Right forelimb (tissue), 1 donor: ENCODE measurements at regions not wholly inside any gene's neighbourhood (a gene's known extent, or its start where the extent isn't known, plus 50 kb on each side); places are given as distances from the start of the nearest gene placed in this dataset.

Experiments
- DNase-seq: peaks from one replicate; pipeline ENCODE4 v3.0.0-alpha.2; 2018

DNA sequence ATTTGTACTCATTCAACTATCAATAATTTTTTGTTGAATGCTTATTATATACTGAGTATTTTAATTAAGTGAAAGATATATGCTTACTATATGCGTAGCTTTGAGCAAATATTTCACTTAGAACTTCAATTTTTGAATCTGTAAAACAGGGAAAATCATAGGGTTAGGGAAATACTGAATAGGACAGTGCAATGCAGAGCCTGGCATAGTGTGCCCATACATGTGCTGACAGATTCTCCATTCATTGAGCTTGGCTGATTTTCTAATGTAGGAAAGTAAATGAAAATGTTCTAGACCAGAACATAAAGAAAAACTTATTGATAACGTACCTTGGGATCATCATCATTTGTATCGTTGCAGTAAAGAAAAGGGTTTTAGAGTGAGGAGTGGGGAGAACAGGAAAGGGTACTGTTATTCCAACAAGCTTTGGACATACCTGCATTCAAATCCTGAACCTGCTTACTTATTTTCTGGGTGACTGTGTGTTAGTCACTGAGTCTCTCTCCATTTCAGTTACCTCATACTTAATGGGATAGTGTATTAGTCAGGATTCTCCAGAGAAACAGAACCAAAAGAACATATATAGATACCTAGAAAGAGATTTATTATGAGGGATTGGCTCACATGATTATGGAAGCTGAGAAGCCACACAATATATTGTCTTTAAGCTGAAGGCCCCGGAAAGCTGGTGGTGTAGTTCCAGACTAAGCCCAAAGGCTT lies 436.4 kb downstream of the ADAMTS20 start:
- DNase-seq, result no peak

DNA sequence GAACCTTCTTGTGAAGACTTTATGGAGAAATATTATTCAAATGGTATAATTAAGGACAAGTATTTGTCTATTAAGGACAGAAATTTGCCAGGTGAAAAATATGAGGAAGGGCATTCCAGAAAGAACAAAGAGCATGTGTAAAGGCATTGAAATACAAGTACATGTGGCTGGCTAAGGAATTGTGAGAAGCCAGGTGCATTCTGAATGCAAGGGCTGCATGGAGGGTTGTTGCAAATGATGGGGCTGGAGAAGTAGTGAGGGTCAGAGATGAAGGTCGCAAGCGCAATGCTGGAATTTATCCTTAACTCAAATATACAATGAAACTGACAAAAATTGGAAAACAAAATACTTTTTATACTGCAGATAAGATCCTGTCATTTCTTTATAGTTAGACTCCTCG lies 437.7 kb downstream of the ADAMTS20 start:
- DNase-seq, result no peak

DNA sequence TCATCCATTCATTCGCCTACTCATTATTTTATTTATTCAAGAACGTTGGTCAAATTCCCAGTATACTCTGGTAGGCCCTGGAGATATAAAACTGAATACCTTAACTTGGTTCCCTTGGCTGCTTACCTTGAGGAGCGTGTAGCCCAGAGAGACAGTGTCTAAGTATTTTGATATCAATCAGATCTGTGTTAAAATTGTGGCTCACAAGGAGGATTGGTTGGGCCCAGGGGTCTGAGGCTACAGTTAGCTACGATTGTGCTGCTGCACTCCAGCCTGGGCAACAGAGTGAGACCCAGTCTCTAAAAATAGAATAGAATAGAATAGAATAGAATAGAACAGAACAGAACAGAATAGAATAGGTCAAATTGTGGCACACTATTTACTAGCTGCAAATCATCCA lies 438.4 kb downstream of the ADAMTS20 start:
- DNase-seq, result no peak

GRCh38 chr12:43113135-43113534 lies 438.9 kb downstream of the ADAMTS20 start:
- DNase-seq, result no peak

DNA sequence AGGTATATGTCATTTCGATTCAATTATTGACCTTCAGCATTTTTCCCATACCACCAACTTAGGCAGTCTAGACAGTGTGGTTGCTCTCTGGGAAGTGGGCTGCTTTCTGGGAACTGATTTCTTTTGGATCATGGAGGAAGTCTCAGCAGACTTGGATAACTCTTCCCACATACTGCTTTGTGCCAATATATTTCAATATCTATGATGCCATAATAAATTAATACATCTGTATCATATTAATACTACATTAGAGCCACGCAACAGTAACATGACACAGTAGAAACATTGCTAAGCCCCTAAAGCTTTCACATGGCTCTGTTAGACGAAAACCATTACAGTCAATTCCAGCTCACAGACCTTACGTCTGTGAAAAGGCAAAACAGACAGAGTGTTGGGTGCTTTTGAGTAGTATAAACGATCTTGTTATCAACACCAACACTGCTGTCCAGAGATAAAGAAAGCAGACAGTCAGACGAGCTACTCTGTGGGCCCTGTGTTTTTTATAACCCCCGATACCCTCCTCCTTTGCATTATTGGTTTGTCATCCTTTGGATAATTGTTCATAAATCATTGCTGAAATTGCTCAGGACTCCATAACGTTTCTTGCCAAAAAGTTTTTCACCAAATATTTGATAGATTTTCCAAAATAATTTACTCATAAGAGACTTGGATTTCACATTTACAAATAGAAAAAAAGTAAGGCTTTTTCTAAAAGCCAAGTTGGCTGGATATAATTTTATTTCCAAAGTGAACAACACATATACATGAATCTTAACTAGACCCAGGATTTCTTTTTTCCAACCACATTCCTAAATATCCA lies 439.7 kb downstream of the ADAMTS20 start:
- no peak for DNase-seq

DNA sequence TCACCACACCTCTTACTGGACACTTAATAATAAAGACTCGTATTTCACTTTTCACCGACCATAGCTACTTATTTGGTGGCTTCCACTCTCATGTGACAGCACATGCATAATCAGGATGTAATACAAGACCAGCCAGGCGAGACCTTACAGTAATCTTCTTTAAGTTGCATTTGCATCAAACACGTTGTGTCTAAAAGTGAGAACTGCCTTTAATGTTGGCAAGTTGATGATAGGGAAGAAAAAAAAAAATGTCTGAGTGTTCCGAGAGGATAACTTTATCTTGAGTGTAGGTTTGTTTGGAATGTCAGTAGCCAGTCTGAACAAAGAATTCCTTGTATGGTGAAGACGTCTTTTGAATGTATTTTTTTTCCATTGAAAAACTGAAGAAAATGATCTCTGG lies 440.4 kb downstream of the ADAMTS20 start:
- no peak for DNase-seq

GRCh38 chr12:43109631-43110345 lies 442.2 kb downstream of the ADAMTS20 start:
- no peak for DNase-seq

GRCh38 chr12:43108656-43109055 lies 443.3 kb downstream of the ADAMTS20 start:
- DNase-seq, result no peak

GRCh38 chr12:43107026-43107775 lies 444.8 kb downstream of the ADAMTS20 start:
- no peak for DNase-seq

- no peak for DNase-seq
These were observed 445.6 kb downstream of the ADAMTS20 start for GRCh38 chr12:43106355-43106754.

- DNase-seq, result no peak
These were observed 446.5 kb downstream of the ADAMTS20 start for GRCh38 chr12:43105426-43105981.

GRCh38 chr12:43104494-43104893 lies 447.5 kb downstream of the ADAMTS20 start:
- no peak for DNase-seq

- no peak for DNase-seq
These were observed 448.1 kb downstream of the ADAMTS20 start for GRCh38 chr12:43103866-43104265.

DNA sequence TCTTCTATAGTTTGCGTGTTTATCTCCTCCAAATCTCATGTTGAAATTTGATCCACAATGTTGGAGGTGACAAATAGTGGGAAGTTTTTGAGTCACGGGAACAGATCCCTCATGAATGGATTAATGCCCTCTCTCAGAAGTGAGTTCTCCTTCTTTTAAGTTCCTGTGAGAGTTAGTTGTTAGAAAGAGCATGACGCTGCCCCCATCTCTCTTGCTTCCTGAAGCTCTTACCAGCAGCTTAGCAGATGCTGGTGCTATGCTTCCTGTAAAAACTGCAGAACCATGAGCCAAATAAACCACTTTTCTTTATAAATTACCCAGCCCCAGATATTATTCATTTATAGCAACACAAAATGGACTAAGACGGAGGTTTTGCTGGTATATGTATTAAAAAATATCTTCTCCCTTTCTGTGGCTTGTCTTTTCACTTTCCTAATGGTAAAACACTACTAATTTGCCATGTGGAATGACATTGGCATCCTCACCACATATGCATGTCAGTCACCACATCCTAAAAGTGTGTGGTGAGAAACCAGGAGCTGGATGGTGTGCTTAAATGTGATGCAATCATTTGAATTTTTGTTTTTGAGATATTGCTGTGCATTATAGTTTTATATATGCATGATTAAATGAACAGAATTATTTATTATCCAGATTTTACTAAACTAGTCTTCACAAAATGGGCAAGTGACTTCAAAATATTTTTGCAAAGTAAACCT lies 449.3 kb downstream of the ADAMTS20 start:
- no peak for DNase-seq

DNA sequence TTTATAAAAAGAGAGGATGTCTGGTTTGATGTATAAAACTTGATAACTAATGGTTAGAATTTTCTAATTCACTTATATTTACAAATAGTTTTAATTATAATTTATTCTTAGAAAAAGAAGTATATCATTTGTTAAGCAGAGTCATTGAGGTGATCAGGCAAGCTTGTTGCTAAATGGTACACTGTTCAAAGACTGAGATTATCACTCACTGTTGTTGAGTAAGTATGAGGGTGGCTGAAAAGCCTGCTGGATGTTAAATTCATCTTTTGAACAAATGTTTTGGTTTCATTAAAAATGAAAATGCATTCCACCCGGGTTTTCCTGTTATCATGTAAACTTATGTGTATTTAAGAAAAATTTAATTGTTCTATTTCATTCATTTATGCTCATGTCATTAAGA lies 451.8 kb downstream of the ADAMTS20 start:
- no peak for DNase-seq

GRCh38 chr12:43099691-43100163 lies 452.3 kb downstream of the ADAMTS20 start:
- DNase-seq, result no peak

DNA sequence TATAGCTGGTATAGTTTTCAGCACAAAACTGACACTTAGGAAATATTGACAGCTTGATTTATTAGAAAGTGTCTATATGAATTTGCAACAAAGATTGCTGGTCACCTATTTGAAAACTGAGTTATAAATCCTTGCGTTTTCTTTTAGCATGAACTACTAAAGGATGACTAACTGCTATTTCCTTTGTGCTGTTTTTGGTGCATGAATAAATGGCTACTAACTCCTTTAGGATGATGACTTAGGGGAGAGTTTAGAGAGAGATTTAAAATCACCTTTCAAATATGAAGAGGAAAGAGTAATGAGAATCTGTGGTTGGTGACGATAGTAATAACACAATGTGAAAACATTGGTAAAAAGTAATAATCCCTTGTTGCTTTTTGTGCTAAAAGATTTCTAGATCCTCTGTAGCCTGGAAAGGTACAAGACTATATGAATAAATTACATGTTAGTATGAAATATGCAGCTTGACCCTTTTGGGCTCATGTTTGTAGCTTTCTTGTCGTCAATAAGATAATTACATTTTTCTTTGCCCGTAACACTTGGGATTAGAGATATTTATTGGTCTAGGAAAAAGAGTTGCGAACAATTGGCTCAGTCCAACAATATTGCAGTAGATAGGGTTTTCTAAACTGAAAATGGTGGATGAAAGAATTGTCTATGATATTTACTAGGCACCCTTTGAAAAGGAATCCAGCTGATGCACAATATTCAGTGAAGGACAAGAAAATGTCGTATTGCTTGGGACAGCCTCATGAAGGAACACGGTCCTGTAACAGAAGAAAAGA lies 453.0 kb downstream of the ADAMTS20 start:
- no peak for DNase-seq

DNA sequence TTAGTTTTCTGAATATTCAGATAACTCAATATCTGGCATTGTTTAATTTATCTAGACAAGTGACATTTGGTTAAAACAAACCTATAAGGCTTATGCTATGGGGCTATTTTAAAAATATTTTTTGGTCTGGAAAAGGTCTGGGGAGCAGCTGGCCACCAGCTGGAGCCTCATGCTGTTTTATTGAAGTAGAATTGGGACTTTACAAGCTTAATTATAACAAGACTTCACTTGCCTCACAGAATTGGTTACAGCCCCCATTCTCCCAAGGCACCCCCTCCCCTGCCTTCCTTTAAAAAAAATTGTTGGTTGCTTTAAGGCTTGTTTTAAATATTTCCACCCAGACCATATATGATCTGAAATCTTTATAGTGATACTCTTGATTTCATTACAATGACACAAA lies 453.9 kb downstream of the ADAMTS20 start:
- DNase-seq, result no peak

GRCh38 chr12:43097471-43097870 lies 454.5 kb downstream of the ADAMTS20 start:
- no peak for DNase-seq

DNA sequence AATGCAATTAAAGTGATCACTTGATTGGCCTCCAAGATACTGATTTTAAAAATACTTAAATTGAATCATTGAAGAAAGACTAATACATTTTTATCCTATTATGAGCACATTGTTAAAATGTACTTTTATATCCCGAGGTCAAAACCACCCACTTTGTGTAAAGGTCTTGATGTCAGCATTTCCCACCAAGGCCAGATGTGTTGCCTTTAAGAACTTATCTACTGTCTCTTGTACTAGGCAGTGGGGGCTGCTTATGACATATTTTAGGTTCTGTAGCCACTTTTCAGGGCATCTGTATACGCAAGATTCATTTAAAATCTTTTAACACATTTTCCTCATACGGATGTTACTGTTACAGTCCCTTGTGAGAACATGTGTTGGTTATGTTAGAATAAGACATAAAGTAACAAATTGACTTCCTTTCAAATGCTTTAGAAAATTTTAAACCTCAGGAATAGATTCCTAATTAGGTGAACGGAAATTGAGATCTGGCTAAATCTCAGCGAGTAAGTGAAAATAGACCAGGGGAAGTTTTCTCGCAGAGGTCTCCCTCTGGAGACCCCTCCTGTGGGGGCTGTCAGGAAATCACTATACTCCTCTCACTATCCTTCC lies 456.2 kb downstream of the ADAMTS20 start:
- DNase-seq, result no peak
